ENCODE measurements at regions not wholly inside any gene's neighbourhood (a gene's known extent, or its start where the extent isn't known, plus 50 kb on each side); places are given as distances from the start of the nearest gene placed in this dataset.

DNA sequence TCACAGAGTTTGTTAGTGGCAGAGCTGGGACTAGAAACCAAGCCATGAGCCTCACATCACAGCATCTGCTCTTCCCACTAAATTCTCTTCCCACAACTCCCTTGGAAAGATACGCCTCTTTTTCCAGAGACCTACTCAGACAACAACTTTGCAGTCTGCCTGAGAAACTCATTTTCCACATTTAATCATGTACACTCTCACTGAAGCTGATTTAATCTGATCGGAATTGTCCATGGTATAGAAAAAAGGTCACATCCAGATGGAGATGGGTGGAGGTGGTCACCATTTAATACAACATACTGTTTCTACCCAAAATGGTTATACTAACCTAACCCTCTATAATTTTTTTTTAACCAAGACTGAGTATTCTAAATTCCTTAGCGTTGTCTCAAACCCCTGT is 366.2 kb downstream of the ENC1 start:
- H3K9me3 Mint-ChIP-seq, result no peaks in the 10 kb centered on the region

DNA sequence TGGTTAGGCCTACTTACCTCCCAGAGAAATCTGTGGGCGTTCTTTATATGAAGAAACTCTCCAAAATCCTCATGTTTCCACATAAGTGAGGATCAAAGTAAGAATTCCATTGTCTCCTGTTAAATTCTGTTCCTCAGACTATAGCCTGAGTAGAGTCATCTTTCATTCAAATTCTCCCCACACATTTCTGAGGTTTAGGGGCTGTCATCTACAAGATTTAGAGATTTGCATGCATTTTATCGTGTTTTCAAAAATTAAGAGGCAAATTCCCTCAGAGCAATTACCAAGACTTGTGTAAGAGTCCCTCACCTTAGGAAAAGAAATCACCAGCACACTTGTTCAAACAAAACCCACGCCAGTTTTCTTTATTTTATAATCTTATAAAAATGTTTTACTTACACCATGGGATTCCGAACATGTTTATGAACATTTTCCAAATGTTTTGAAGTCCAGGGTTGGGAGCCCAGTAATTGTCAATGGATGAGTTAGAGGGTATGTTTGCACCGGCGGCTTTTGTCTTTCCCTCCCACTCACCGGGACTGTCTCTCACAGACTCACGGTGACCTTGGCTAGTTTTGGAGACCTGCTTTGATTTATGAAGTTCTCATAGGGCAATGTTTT is 367.6 kb downstream of the ENC1 start:
- no peaks in the 10 kb centered on the region for H3K4me1 Mint-ChIP-seq (ENCODE audit: low read depth in 2 of 2)
- no peak for ATAC-seq
- H3K4me3 Mint-ChIP-seq, result no peak overlapping the region
- H3K9me3 Mint-ChIP-seq, result no peaks in the 10 kb centered on the region
- H3K27ac Mint-ChIP-seq, result no peak overlapping the region
- H3K36me3 Mint-ChIP-seq, result no peaks in the 10 kb centered on the region
- DNase-seq (ENCODE audit: low spot score), result no peak
- H3K27me3 Mint-ChIP-seq, result peaks cover 12 to 27% of the 10 kb centered on the region in 2 donors

More for the DNA sequence above, 366.2 kb downstream of the ENC1 start:
- H3K36me3 Mint-ChIP-seq, result no peaks in the 10 kb centered on the region
- H3K4me1 Mint-ChIP-seq (ENCODE audit: low read depth in 2 of 2), result no peaks in the 10 kb centered on the region
- peaks cover 18 to 27% of the 10 kb centered on the region in 2 donors for H3K27me3 Mint-ChIP-seq
- ATAC-seq (no peak), DNase-seq (ENCODE audit: low spot score) (no peak)
- H3K4me3 Mint-ChIP-seq, result no peak overlapping the region
- H3K27ac Mint-ChIP-seq, result no peak overlapping the region

DNA sequence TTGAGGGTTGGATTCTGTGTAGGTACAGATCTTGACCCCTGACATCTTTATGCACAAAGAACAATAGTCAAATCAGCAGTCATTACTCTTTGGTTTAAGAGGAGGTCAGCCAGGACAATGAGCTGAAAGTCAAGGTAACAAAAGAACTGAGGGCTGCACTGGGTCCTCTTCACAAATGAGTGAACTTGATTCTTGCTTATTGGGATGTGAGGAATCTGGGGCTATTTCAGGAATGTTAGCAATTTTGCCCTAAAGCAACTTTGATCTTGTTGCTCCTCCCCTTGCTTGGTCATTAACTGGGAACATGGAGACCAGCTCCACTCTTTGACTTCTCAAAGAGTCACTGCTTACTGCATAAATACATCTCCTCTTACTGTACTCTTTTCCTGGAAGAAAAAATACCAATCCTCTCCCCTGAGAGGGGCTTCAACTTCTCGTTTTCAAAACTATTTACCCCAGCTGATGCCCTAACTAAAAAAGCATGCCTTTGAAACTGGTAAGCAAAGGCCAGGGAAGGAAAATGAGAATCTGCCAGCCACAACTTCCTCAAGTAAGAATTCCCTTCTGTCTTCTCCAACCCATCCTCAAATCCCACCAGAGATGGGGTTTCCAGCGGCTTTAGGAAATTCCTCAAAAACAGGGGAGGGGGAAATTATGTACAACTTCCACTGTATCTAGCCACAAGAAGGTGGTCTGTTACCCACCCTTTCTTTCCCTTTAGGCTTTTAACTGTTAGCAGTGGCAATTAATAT is 368.3 kb downstream of the ENC1 start:
- peaks cover 11 to 27% of the 10 kb centered on the region in 2 donors for H3K27me3 Mint-ChIP-seq
- H3K9me3 Mint-ChIP-seq, result no peaks in the 10 kb centered on the region
- H3K4me3 Mint-ChIP-seq, result no peak overlapping the region
- DNase-seq (ENCODE audit: low spot score) (no peak), ATAC-seq (no peak)
- H3K27ac Mint-ChIP-seq, result no peak overlapping the region
- H3K4me1 Mint-ChIP-seq (ENCODE audit: low read depth in 2 of 2), result no peaks in the 10 kb centered on the region
- no peaks in the 10 kb centered on the region for H3K36me3 Mint-ChIP-seq

DNA sequence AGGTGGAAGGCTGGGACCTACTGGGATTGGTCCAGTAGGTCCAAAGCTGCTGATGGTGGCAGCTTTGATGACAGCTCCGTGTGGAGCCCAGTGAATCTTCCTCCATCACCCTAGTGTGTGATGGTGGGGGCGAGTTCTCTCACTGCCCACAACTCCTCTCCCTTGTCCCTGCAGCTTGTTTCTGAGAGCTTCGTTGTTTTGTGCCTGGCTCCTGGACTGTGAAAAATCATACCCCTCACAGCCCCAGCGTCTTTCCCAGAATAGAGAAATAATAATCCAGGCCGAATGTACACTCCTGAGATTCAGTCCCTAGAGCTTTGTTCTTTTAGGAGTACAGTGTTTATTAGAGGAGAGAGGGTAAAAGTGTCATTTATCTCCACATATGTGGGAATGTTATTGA is 372.2 kb downstream of the ENC1 start:
- no peak overlapping the region for H3K27ac Mint-ChIP-seq
- no peaks in the 10 kb centered on the region for H3K36me3 Mint-ChIP-seq
- H3K4me3 Mint-ChIP-seq, result no peak overlapping the region
- H3K9me3 Mint-ChIP-seq, result no peaks in the 10 kb centered on the region
- peaks cover 6 to 13% of the 10 kb centered on the region in 2 donors for H3K27me3 Mint-ChIP-seq
- ATAC-seq (peak in 1 of 2 donors; percentile 36), DNase-seq (ENCODE audit: low spot score) (no peak)
- H3K4me1 Mint-ChIP-seq (ENCODE audit: low read depth in 2 of 2), result no peaks in the 10 kb centered on the region

DNA sequence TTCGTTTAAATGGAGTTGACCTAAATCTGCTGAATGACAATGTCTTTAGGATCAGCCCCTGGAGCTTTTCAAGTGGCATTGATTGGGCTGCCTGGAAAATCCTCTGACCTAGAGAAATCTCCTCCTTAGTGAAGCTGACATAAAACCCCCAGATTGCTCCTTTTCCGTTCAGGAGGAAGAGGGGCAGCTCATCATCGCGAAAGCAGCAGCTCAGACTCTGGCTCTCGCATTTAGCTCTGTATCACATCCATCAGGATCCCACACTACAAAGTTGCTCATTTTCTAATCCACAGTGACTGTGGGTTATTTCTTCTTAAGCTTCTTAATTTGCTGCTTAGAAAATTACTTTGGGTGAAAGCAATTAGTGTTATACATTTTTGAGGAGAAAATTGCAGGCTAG is 373.7 kb downstream of the ENC1 start:
- no peak overlapping the region for H3K4me3 Mint-ChIP-seq
- H3K9me3 Mint-ChIP-seq, result no peaks in the 10 kb centered on the region
- no peaks in the 10 kb centered on the region for H3K36me3 Mint-ChIP-seq
- no peak for ATAC-seq
- H3K27ac Mint-ChIP-seq, result no peak overlapping the region
- peaks cover 5 to 7% of the 10 kb centered on the region in 2 donors for H3K4me1 Mint-ChIP-seq (ENCODE audit: low read depth in 2 of 2)
- peaks cover 6 to 13% of the 10 kb centered on the region in 2 donors for H3K27me3 Mint-ChIP-seq
- DNase-seq (ENCODE audit: low spot score), result no peak

DNA sequence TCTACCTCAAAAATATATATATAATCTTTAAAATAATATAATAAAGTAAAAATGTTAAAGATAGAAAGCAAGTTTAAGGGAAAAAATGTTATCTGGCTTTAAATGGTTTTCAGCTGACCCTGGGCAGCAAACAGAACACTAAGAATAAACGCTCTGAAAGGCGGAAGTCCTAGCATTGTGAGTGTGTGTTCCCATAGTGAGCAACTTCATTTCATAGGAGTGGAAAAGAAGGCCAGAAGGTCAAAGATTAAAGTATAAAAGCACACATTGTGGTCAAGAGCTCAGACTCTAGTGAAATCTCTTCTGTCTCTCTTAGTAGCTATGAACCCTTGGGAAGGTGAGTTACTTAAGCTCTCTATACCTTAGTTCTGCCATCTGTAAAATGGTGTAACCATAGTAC is 374.4 kb downstream of the ENC1 start:
- no peak for DNase-seq (ENCODE audit: low spot score)
- Mint-ChIP-seq H3K27me3 (peaks cover 6 to 13% of the 10 kb centered on the region in 2 donors), H3K27ac (no peak overlapping the region), H3K4me1 (ENCODE audit: low read depth in 2 of 2) (peaks cover 5 to 7% of the 10 kb centered on the region in 2 donors), H3K9me3 (no peaks in the 10 kb centered on the region), H3K36me3 (no peaks in the 10 kb centered on the region), H3K4me3 (no peak overlapping the region)
- no peak for ATAC-seq

DNA sequence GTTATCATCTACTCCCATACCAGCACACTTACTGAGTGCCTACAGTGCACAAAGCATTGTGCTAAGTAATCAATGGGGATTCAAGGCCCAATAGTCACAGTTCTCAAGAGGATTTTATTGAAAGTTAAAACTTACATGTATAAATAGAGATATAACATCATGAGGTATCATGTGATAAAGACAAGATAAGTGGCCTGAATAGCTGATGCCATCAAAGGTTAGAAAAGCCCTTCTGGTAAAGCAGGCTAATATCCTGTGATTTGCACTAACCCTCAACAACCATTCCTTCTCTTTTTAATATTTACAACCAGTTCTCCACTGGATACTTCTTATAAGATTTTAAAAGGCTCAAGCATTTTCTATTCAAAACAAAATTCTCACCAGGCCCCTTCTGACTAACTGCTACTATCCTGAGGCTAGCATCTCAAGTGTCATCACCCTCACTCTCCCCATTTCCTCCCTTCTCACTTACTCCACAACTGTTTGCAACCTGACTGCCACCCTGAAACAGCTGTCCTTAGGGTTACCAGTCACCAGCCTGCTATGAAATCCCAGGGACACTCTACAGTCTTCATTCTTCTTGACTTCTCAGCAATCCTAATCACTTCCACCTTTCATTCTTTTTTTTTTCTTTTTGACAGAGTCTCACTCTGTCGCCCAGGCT is 377.9 kb downstream of the ENC1 start:
- Mint-ChIP-seq H3K9me3 (no peaks in the 10 kb centered on the region), H3K27me3 (peaks cover 9 to 20% of the 10 kb centered on the region in 2 donors), H3K27ac (no peak overlapping the region), H3K4me3 (no peak overlapping the region), H3K4me1 (ENCODE audit: low read depth in 2 of 2) (peaks cover 5 to 7% of the 10 kb centered on the region in 2 donors), H3K36me3 (no peaks in the 10 kb centered on the region)
- ATAC-seq (peak; percentile 57 to 66), DNase-seq (ENCODE audit: low spot score) (no peak)

DNA sequence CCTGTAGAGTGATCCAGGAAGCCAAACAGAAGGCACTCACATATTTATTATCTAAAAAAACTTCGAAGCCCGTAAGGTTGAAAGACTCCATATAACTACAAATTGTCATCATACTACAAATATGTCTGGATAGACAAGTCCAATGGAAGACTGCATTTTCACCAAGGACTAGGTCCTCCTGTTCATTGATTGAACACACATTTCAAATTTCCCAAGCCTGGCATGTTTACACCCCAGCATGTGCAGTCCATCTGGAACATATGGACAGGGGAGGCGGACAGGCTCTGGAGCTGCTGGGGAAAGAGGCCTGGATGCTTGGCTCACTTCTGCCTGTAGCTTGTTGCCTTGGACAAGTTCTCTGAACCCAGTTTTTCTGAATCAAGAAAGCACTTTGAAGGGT is 378.7 kb downstream of the ENC1 start:
- Mint-ChIP-seq H3K4me3 (no peak overlapping the region), H3K36me3 (no peaks in the 10 kb centered on the region), H3K4me1 (ENCODE audit: low read depth in 2 of 2) (peaks cover 5 to 7% of the 10 kb centered on the region in 2 donors), H3K27ac (no peak overlapping the region), H3K27me3 (peaks cover 13 to 25% of the 10 kb centered on the region in 2 donors), H3K9me3 (no peaks in the 10 kb centered on the region)
- no peak for ATAC-seq
- no peak for DNase-seq (ENCODE audit: low spot score)

DNA sequence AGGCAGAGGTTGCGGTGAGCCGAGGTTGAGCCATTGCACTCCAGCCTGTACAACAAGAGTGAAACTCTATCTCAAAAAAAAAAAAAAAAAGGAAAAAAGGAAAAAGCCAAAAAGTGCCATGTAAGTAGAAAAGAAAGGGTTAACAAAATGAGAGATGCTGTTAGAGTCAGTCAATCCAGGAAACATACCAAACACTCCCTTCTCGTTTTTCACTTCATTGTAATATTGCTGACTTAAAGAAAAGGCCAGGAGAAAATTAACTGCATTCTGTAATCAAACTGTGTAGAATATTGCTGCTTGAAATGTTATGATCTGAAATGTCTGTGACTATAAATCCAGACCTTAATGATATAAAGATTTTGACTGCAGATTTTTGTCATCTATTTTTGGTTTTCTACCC is 379.1 kb downstream of the ENC1 start:
- DNase-seq (ENCODE audit: low spot score), result no peak
- Mint-ChIP-seq H3K27me3 (peaks cover 15 to 29% of the 10 kb centered on the region in 2 donors), H3K9me3 (no peaks in the 10 kb centered on the region), H3K36me3 (no peaks in the 10 kb centered on the region), H3K4me1 (ENCODE audit: low read depth in 2 of 2) (peaks cover 5 to 7% of the 10 kb centered on the region in 2 donors), H3K4me3 (no peak overlapping the region), H3K27ac (no peak overlapping the region)
- no peak for ATAC-seq

DNA sequence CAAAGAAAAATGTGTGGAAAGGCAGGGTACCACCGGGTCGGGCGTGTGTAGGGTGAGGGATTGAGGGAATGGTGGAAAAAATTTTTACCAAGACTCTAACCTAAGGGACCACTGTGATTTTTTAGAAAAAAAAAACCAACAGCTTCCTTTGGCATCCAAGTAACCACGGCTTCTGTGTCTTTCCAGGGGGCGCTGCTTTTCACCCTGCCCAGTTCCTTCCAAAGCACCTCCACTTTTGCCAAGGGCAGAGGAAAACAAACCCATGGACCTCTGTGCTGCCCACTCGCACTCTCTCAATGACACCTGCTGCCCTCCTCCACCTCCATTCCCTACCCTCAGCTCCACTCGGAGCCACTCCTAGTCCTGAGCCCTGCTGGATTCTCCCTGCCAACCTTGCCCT is 381.0 kb downstream of the ENC1 start:
- H3K9me3 Mint-ChIP-seq, result no peaks in the 10 kb centered on the region
- no peaks in the 10 kb centered on the region for H3K36me3 Mint-ChIP-seq
- peaks cover 5 to 7% of the 10 kb centered on the region in 2 donors for H3K4me1 Mint-ChIP-seq (ENCODE audit: low read depth in 2 of 2)
- no peak overlapping the region for H3K4me3 Mint-ChIP-seq
- peaks cover 19 to 29% of the 10 kb centered on the region in 2 donors for H3K27me3 Mint-ChIP-seq
- ATAC-seq (peak in 1 of 2 donors; percentile 8), DNase-seq (ENCODE audit: low spot score) (no peak)
- no peak overlapping the region for H3K27ac Mint-ChIP-seq

DNA sequence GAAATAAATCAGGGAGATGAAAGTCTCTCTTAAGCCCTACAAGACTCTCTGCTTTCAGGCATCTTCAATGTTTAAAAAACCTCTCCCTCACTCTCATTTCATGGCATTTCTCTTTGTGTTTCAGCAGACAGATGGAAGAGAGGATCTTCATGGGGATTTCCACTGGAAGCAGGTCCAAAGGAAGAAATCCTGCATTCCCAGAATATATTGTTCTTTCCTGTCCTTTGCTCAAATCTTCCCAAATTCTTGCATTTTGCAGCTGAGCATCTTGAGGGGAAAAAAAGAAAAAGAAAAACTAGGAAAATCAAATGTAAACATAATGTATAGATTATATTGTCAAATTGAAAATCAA is 382.2 kb downstream of the ENC1 start:
- Mint-ChIP-seq H3K27me3 (peaks cover 23 to 31% of the 10 kb centered on the region in 2 donors), H3K36me3 (no peaks in the 10 kb centered on the region), H3K4me3 (no peak overlapping the region), H3K27ac (no peak overlapping the region), H3K9me3 (no peaks in the 10 kb centered on the region), H3K4me1 (ENCODE audit: low read depth in 2 of 2) (peaks cover 5 to 7% of the 10 kb centered on the region in 2 donors)
- DNase-seq (ENCODE audit: low spot score) (no peak), ATAC-seq (no peak)

DNA sequence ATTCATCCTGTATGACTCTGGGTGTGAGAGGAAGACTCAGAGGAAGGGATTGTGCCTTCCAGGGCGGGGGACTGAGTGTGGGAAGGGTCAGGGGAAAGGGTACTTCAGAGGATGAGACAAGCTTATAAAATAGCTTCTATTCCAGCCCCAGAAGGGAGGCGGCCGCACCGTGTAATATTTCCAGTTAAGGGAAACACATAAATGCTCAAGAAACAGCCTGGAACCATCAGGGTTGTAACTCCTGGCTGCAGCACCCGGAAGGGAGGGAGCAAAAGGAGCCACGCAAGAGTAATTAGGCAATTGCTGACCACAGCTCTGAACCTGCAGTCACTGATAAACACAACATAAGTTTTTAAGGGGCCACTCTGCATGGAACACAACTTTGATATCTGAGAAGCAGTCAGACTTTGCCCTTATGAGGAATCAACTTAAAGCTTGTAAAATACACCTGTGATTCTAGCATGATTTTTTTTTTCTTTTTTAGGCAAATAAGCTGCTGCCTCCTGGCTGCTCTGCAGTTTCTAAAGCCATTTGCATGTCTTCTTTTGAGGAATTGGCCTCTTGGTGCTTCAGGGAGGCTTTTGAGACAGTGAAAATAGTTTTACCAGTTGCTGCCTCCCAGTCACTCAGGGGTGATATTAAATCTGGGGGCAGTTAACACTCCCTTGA is 382.7 kb downstream of the ENC1 start:
- Mint-ChIP-seq H3K27me3 (peaks cover 23 to 36% of the 10 kb centered on the region in 2 donors), H3K9me3 (no peaks in the 10 kb centered on the region), H3K4me1 (ENCODE audit: low read depth in 2 of 2) (peaks cover 1 to 3% of the 10 kb centered on the region in 2 donors), H3K36me3 (no peaks in the 10 kb centered on the region), H3K4me3 (no peak overlapping the region), H3K27ac (no peak overlapping the region)
- DNase-seq (ENCODE audit: low spot score) (no peak), ATAC-seq (no peak)

DNA sequence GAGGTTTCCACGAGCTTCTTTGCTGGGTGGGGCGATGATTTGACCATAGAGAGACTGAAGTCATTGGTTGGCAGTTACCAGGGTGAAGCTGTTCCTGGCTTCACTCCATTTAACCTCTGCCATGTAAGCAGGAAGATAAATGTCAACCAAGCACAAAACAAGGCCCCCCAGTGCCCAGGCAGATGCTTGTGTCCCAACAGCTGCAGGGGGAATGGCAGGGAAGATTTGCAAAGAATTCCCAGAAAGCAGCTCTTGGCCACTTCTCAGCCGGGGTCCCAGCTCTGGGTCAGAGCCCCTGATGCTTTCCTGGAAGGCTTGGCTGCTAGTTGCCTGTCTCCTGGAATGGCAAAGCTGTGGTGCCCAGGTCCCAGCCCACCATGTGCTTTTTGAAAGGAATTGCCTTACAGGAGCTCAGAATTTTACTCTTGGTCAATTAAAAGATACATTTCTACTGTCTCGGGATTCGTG is 383.4 kb downstream of the ENC1 start:
- DNase-seq (ENCODE audit: low spot score), result no peak
- H3K9me3 Mint-ChIP-seq, result no peaks in the 10 kb centered on the region
- peaks cover 26 to 37% of the 10 kb centered on the region in 2 donors for H3K27me3 Mint-ChIP-seq
- no peaks in the 10 kb centered on the region for H3K4me1 Mint-ChIP-seq (ENCODE audit: low read depth in 2 of 2)
- H3K36me3 Mint-ChIP-seq, result no peaks in the 10 kb centered on the region
- no peak for ATAC-seq
- no peak overlapping the region for H3K27ac Mint-ChIP-seq
- H3K4me3 Mint-ChIP-seq, result no peak overlapping the region
